ENCODE measurements at regions not wholly inside any gene's neighbourhood (a gene's known extent, or its start where the extent isn't known, plus 50 kb on each side); places are given as distances from the start of the nearest gene placed in this dataset.

- no peaks in the 10 kb centered on the region for H3K4me1 ChIP-seq (ENCODE audit: control insufficient read depth in 4 of 4, insufficient read depth in 4 of 4, low read length in 3 of 4)
These were observed 563.5 kb upstream of the SPRY2 start for GRCh38 chr13:80904386-80904785.

More at GRCh38 chr13:80904386-80904785, 563.5 kb upstream of the SPRY2 start:
- H3K9me3 ChIP-seq (ENCODE audit: control insufficient read depth in 4 of 4, low read length in 3 of 4): no peaks in the 10 kb centered on the region
- H3K36me3 ChIP-seq (ENCODE audit: control insufficient read depth in 4 of 4, insufficient read depth in 3 of 4, low read depth in 1 of 4, low read length in 3 of 4): no peaks in the 10 kb centered on the region
- H3K27ac ChIP-seq (ENCODE audit: low read depth in 1 of 2, low read length in 2 of 2): no peak overlapping the region
- H3K27me3 ChIP-seq (ENCODE audit: control insufficient read depth in 4 of 4, insufficient read depth in 4 of 4, low read length in 3 of 4): no peaks in the 10 kb centered on the region
- TF ChIP-seq NR2F2 (IDR thresholded peaks at IDR 0.05): no peak
- TF ChIP-seq SP1 (IDR thresholded peaks at IDR 0.05): no peak
- TF ChIP-seq MAX (IDR thresholded peaks at IDR 0.05): no peak
- no peak for TF ChIP-seq ZBTB33 (IDR thresholded peaks at IDR 0.05)
- no peak for TF ChIP-seq RAD21 (IDR thresholded peaks at IDR 0.05)
- no peak for TF ChIP-seq REST (IDR thresholded peaks at IDR 0.05)
- TF ChIP-seq TAF1 (conservative IDR thresholded peaks at IDR 0.05): no peak
- no peak for TF ChIP-seq CTCF (IDR thresholded peaks at IDR 0.05; ENCODE audit: low read depth, low read length, missing input control)
- no peak for TF ChIP-seq FOXA2 (IDR thresholded peaks at IDR 0.05)
- TF ChIP-seq FOXA1 (IDR thresholded peaks at IDR 0.05): no peak
- no peak for TF ChIP-seq GABPA (IDR thresholded peaks at IDR 0.05 in 1 of 2, conservative IDR thresholded peaks at IDR 0.05 in 1 of 2)
- no peak for TF ChIP-seq RXRA (IDR thresholded peaks at IDR 0.05)
- no peak for TF ChIP-seq HNF4G (IDR thresholded peaks at IDR 0.05)
- TF ChIP-seq EGR1 (IDR thresholded peaks at IDR 0.05; ENCODE audit: low read depth in 2 of 2): no peak
- no peak for TF ChIP-seq YY1 (IDR thresholded peaks at IDR 0.05)
- no peak for TF ChIP-seq JUND (IDR thresholded peaks at IDR 0.05)
- whole genome bisulfite sequencing: 58% methylated on average over 1 of the region's 1 CpG
- H3K9ac ChIP-seq (ENCODE audit: low read depth in 1 of 2, low read length in 2 of 2): no peak overlapping the region
- H3K4me3 ChIP-seq (ENCODE audit: low read depth in 1 of 3, low read length in 3 of 3): no peak overlapping the region
- DNase-seq (ENCODE audit: low spot score): no peak
